Liver (tissue), 3 donors: ENCODE measurements at regions not wholly inside any gene's neighbourhood (a gene's known extent, or its start where the extent isn't known, plus 50 kb on each side); places are given as distances from the start of the nearest gene placed in this dataset.

Experiments used
- GABPA ChIP-seq, 2 donors: IDR thresholded peaks in 1 of 2; conservative IDR thresholded peaks in 1 of 2; 2 replicates each; pipeline ENCODE4 v1.6.1; 2016; ENCODE audit warnings: antibody characterized with exemption in 2 of 2, mild to moderate bottlenecking in 1 of 2, moderate library complexity in 1 of 2
- JUND ChIP-seq, 2 donors: IDR thresholded peaks; 2 replicates each; pipeline ENCODE4 v1.6.1; 2016; ENCODE audit warnings: antibody characterized with exemption in 2 of 2
- RAD21 ChIP-seq, 2 donors: IDR thresholded peaks; 2 replicates each; pipeline ENCODE4 v1.6.1; 2016; ENCODE audit warnings: antibody characterized with exemption in 2 of 2, mild to moderate bottlenecking in 2 of 2
- SP1 ChIP-seq: IDR thresholded peaks from 2 replicates; pipeline ENCODE4 v1.6.1; 2018; ENCODE audit warnings: antibody characterized with exemption, mild to moderate bottlenecking
- TAF1 ChIP-seq: conservative IDR thresholded peaks from 2 replicates; pipeline ENCODE4 v1.6.1; 2016; ENCODE audit warnings: antibody characterized with exemption, mild to moderate bottlenecking
- YY1 ChIP-seq: IDR thresholded peaks from 2 replicates; pipeline ENCODE4 v1.6.1; 2016; ENCODE audit warnings: antibody characterized with exemption, mild to moderate bottlenecking
- TF ChIP-seq, protein P1 (sequence below): fragments of 150-350 bp; IDR thresholded peaks from 2 replicates; pipeline ENCODE4 v1.5.1; 2017; ENCODE audit warnings: improper control_type of control experiment, low read depth, low read length; ENCODE audit not compliant: missing input control
- TF ChIP-seq, protein P2 (sequence below): IDR thresholded peaks from 2 replicates; pipeline ENCODE4 v1.6.1; 2016; ENCODE audit warnings: antibody characterized with exemption
- TF ChIP-seq, protein P3 (sequence below): IDR thresholded peaks from 2 replicates; pipeline ENCODE4 v1.6.1; 2016; ENCODE audit warnings: antibody characterized with exemption, mild to moderate bottlenecking
- donor health status: healthy.
- donor health status: healthy.

DNA sequence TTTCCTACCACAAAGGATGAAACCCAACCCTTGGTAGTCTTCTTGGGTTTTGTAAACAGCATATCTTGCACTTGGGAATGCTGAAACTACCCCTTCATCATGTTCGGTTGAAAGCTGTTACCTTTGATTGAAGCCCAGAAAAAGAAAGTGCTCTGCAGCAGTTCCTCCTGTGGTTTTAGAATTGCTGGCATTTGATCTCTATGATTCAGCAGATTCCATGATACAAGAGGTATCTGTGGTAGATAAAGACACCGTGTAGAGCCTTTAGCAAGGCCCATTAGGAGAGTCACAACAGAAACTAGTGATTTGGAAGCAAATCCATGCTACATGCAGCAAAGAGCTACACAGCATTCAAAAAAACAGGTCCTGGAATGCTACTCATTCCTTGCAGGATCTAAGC is 557.0 kb downstream of the TLE1 start:
- TF ChIP-seq, protein P1, sequence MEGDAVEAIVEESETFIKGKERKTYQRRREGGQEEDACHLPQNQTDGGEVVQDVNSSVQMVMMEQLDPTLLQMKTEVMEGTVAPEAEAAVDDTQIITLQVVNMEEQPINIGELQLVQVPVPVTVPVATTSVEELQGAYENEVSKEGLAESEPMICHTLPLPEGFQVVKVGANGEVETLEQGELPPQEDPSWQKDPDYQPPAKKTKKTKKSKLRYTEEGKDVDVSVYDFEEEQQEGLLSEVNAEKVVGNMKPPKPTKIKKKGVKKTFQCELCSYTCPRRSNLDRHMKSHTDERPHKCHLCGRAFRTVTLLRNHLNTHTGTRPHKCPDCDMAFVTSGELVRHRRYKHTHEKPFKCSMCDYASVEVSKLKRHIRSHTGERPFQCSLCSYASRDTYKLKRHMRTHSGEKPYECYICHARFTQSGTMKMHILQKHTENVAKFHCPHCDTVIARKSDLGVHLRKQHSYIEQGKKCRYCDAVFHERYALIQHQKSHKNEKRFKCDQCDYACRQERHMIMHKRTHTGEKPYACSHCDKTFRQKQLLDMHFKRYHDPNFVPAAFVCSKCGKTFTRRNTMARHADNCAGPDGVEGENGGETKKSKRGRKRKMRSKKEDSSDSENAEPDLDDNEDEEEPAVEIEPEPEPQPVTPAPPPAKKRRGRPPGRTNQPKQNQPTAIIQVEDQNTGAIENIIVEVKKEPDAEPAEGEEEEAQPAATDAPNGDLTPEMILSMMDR: no peak
- TF ChIP-seq TAF1: no peak
- no peak for TF ChIP-seq RAD21 (IDR thresholded peaks at IDR 0.05)
- TF ChIP-seq SP1: no peak
- no peak for TF ChIP-seq YY1
- TF ChIP-seq, protein P2, sequence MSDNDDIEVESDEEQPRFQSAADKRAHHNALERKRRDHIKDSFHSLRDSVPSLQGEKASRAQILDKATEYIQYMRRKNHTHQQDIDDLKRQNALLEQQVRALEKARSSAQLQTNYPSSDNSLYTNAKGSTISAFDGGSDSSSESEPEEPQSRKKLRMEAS: no peak
- TF ChIP-seq, protein P3, sequence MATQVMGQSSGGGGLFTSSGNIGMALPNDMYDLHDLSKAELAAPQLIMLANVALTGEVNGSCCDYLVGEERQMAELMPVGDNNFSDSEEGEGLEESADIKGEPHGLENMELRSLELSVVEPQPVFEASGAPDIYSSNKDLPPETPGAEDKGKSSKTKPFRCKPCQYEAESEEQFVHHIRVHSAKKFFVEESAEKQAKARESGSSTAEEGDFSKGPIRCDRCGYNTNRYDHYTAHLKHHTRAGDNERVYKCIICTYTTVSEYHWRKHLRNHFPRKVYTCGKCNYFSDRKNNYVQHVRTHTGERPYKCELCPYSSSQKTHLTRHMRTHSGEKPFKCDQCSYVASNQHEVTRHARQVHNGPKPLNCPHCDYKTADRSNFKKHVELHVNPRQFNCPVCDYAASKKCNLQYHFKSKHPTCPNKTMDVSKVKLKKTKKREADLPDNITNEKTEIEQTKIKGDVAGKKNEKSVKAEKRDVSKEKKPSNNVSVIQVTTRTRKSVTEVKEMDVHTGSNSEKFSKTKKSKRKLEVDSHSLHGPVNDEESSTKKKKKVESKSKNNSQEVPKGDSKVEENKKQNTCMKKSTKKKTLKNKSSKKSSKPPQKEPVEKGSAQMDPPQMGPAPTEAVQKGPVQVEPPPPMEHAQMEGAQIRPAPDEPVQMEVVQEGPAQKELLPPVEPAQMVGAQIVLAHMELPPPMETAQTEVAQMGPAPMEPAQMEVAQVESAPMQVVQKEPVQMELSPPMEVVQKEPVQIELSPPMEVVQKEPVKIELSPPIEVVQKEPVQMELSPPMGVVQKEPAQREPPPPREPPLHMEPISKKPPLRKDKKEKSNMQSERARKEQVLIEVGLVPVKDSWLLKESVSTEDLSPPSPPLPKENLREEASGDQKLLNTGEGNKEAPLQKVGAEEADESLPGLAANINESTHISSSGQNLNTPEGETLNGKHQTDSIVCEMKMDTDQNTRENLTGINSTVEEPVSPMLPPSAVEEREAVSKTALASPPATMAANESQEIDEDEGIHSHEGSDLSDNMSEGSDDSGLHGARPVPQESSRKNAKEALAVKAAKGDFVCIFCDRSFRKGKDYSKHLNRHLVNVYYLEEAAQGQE: no peak
- TF ChIP-seq GABPA (IDR thresholded peaks at IDR 0.05 in 1 of 2, conservative IDR thresholded peaks at IDR 0.05 in 1 of 2): no peak
- TF ChIP-seq JUND (IDR thresholded peaks at IDR 0.05): no peak
